ENCODE measurements at regions not wholly inside any gene's neighbourhood (a gene's known extent, or its start where the extent isn't known, plus 50 kb on each side); places are given as distances from the start of the nearest gene placed in this dataset.
A peak's percentile ranks its signal among the peaks of the same experiment; 100 is the strongest.

GRCh38 chr20:60840971-60841370, 411.1 kb upstream of the CDH4 start:
- no peak for TF ChIP-seq CTCF (conservative IDR thresholded peaks at IDR 0.05)
- no peak overlapping the region for H3K27ac Mint-ChIP-seq

GRCh38 chr20:60845146-60845545, 406.9 kb upstream of the CDH4 start:
- Mint-ChIP-seq H3K4me3 (no peak overlapping the region), H3K27ac (no peak overlapping the region), H3K4me1 (no peaks in the 10 kb centered on the region), H3K9me3 (peaks cover 2% of the 10 kb centered on the region), H3K27me3 (ENCODE audit: insufficient read depth) (peaks cover 20% of the 10 kb centered on the region), H3K36me3 (ENCODE audit: low read depth) (no peaks in the 10 kb centered on the region)
- no peaks in the 10 kb centered on the region for H3K9me3 ChIP-seq (ENCODE audit: control insufficient read depth, low read length)
- no peak overlapping the region for H3K27ac ChIP-seq (ENCODE audit: low read depth, low read length)
- H3K4me1 ChIP-seq (ENCODE audit: control insufficient read depth, insufficient read depth, low read length), result no peaks in the 10 kb centered on the region
- H3K9ac ChIP-seq (ENCODE audit: extremely low read depth, low read length, poor library complexity, severe bottlenecking), result no peak overlapping the region
- no peaks in the 10 kb centered on the region for H3K27me3 ChIP-seq (ENCODE audit: control insufficient read depth, insufficient read depth, low read length, poor library complexity, severe bottlenecking)
- H3K4me3 ChIP-seq (ENCODE audit: low read length), result no peak overlapping the region
- TF ChIP-seq CTCF (conservative IDR thresholded peaks at IDR 0.05), result no peak
- WGBS, 2 experiments (ENCODE audit: insufficient coverage in 1 of 2, insufficient read length in 1 of 2), result 90 to 100% methylated on average over 2 to 4 of the region's 4 CpGs
- no peaks in the 10 kb centered on the region for H3K36me3 ChIP-seq (ENCODE audit: control insufficient read depth, insufficient read depth, low read length)
- DNase-seq, result no peak

More at GRCh38 chr20:60840971-60841370, 411.1 kb upstream of the CDH4 start:
- WGBS, 2 experiments (ENCODE audit: insufficient coverage in 1 of 2, insufficient read length in 1 of 2), result 95 to 100% methylated on average over 1 to 3 of the region's 3 CpGs
- H3K27me3 ChIP-seq (ENCODE audit: control insufficient read depth, insufficient read depth, low read length, poor library complexity, severe bottlenecking), result no peaks in the 10 kb centered on the region
- H3K4me3 ChIP-seq (ENCODE audit: low read length), result no peak overlapping the region
- Mint-ChIP-seq H3K36me3 (ENCODE audit: low read depth) (no peaks in the 10 kb centered on the region), H3K9me3 (peaks cover 9% of the 10 kb centered on the region), H3K4me3 (no peak overlapping the region), H3K27me3 (ENCODE audit: insufficient read depth) (peaks cover 12% of the 10 kb centered on the region), H3K4me1 (peaks cover 8% of the 10 kb centered on the region)
- no peaks in the 10 kb centered on the region for H3K9me3 ChIP-seq (ENCODE audit: control insufficient read depth, low read length)
- DNase-seq, result no peak
- no peak overlapping the region for H3K27ac ChIP-seq (ENCODE audit: low read depth, low read length)
- no peaks in the 10 kb centered on the region for H3K36me3 ChIP-seq (ENCODE audit: control insufficient read depth, insufficient read depth, low read length)
- H3K9ac ChIP-seq (ENCODE audit: extremely low read depth, low read length, poor library complexity, severe bottlenecking), result no peak overlapping the region
- H3K4me1 ChIP-seq (ENCODE audit: control insufficient read depth, insufficient read depth, low read length), result no peaks in the 10 kb centered on the region

GRCh38 chr20:60851826-60852704, 400.0 kb upstream of the CDH4 start:
- no peaks in the 10 kb centered on the region for H3K4me1 Mint-ChIP-seq
- H3K9ac ChIP-seq (ENCODE audit: extremely low read depth, low read length, poor library complexity, severe bottlenecking), result no peak overlapping the region
- peak; percentile 85 for TF ChIP-seq CTCF (conservative IDR thresholded peaks at IDR 0.05)
- H3K9me3 Mint-ChIP-seq, result peaks cover 7% of the 10 kb centered on the region
- no peaks in the 10 kb centered on the region for H3K36me3 ChIP-seq (ENCODE audit: control insufficient read depth, insufficient read depth, low read length)
- no peaks in the 10 kb centered on the region for H3K27me3 ChIP-seq (ENCODE audit: control insufficient read depth, insufficient read depth, low read length, poor library complexity, severe bottlenecking)
- no peak overlapping the region for H3K4me3 Mint-ChIP-seq
- H3K4me1 ChIP-seq (ENCODE audit: control insufficient read depth, insufficient read depth, low read length), result no peaks in the 10 kb centered on the region
- H3K27ac Mint-ChIP-seq, result no peak overlapping the region
- peaks cover 7% of the 10 kb centered on the region for H3K27me3 Mint-ChIP-seq (ENCODE audit: insufficient read depth)
- no peak overlapping the region for H3K4me3 ChIP-seq (ENCODE audit: low read length)
- H3K9me3 ChIP-seq (ENCODE audit: control insufficient read depth, low read length), result no peaks in the 10 kb centered on the region
- WGBS, 2 experiments (ENCODE audit: insufficient coverage in 1 of 2, insufficient read length in 1 of 2), result 23 to 41% methylated on average over 6 to 8 of the region's 9 CpGs
- no peaks in the 10 kb centered on the region for H3K36me3 Mint-ChIP-seq (ENCODE audit: low read depth)
- H3K27ac ChIP-seq (ENCODE audit: low read depth, low read length), result no peak overlapping the region
- DNase-seq, result peak; percentile 86

Measured in endodermal cell (in vitro differentiated cells).